ENCODE measurements at regions not wholly inside any gene's neighbourhood (a gene's known extent, or its start where the extent isn't known, plus 50 kb on each side); places are given as distances from the start of the nearest gene placed in this dataset.
A peak's percentile ranks its signal among the peaks of the same experiment; 100 is the strongest.
"Not testable (repeated sequence)": the region's sequence is repeated elsewhere in the genome, so short reads cannot be mapped to it uniquely, and the experiment has no call there.

GRCh38 chr9:33695856-33696255 is 99.5 kb upstream of the PRSS3 start:
- no peak for DNase-seq

GRCh38 chr9:33697171-33697570 is 98.2 kb upstream of the PRSS3 start:
- DNase-seq, result no peak

GRCh38 chr9:33698267-33698666 is 97.1 kb upstream of the PRSS3 start:
- no peak for DNase-seq

- DNase-seq, result not testable (repeated sequence)
These were observed 94.4 kb upstream of the PRSS3 start for GRCh38 chr9:33700940-33701339.

GRCh38 chr9:33703430-33704102 is 91.8 kb upstream of the PRSS3 start:
- DNase-seq, result no peak

GRCh38 chr9:33705440-33705839 is 89.9 kb upstream of the PRSS3 start:
- DNase-seq, result not testable (repeated sequence)

GRCh38 chr9:33708441-33708840 is 86.9 kb upstream of the PRSS3 start:
- DNase-seq, result no peak

GRCh38 chr9:33709269-33709668 is 86.1 kb upstream of the PRSS3 start:
- no peak for DNase-seq

- not testable (repeated sequence) for DNase-seq
These were observed 83.9 kb upstream of the PRSS3 start for GRCh38 chr9:33711418-33711817.

- no peak for DNase-seq
These were observed 80.4 kb upstream of the PRSS3 start for GRCh38 chr9:33714989-33715388.

GRCh38 chr9:33718987-33719386 is 76.4 kb upstream of the PRSS3 start:
- no peak for DNase-seq

- peak in 1 of 2 experiments; percentile 55 for DNase-seq
These were observed 75.6 kb upstream of the PRSS3 start for GRCh38 chr9:33719581-33720374.

GRCh38 chr9:33721674-33722358 is 73.5 kb upstream of the PRSS3 start:
- peak; percentile 47 to 90 for DNase-seq

- no peak for DNase-seq
These were observed 73.0 kb upstream of the PRSS3 start for GRCh38 chr9:33722359-33722675.

GRCh38 chr9:33728613-33729012 is 66.7 kb upstream of the PRSS3 start:
- DNase-seq, result no peak

GRCh38 chr9:33731142-33731541 is 64.2 kb upstream of the PRSS3 start:
- no peak for DNase-seq

GRCh38 chr9:33731625-33732024 is 63.7 kb upstream of the PRSS3 start:
- DNase-seq, result no peak

- DNase-seq, result not testable (repeated sequence)
These were observed 61.0 kb upstream of the PRSS3 start for GRCh38 chr9:33734247-33734940.

GRCh38 chr9:33734941-33735835 is 60.2 kb upstream of the PRSS3 start:
- not testable (repeated sequence) for DNase-seq

- DNase-seq, result peak; percentile 13 to 46
These were observed 57.4 kb upstream of the PRSS3 start for GRCh38 chr9:33737811-33738606.

- DNase-seq, result no peak
These were observed 56.0 kb upstream of the PRSS3 start for GRCh38 chr9:33739398-33739797.

All from NCI-H446 (cell line).